Upper lobe of left lung (tissue), 6 donors: ENCODE measurements at regions not wholly inside any gene's neighbourhood (a gene's known extent, or its start where the extent isn't known, plus 50 kb on each side); places are given as distances from the start of the nearest gene placed in this dataset.
"Not testable (repeated sequence)": the region's sequence is repeated elsewhere in the genome, so short reads cannot be mapped to it uniquely, and the experiment has no call there.

Source experiments
- ATAC-seq, 2 donors: fragments of 200-7000 bp; cut with Tn5 transposase; one replicate each; pipeline ENCODE4 v1.9.1; 2022; ENCODE audit warnings: mild to moderate bottlenecking in 2 of 2, moderate library complexity in 2 of 2; ENCODE audit not compliant: low FRiP score in 2 of 2
- DNase-seq, 2 donors: peaks; one replicate each; pipeline ENCODE4 v3.0.0-alpha.2; 2019 to 2020
- H3K27ac ChIP-seq, 4 donors: fragments of 200-600 bp; sonication (generic); one replicate each; pipeline ENCODE4 v1.5.1; 2016 to 2019
- H3K27me3 ChIP-seq, 4 donors: fragments of 200-600 bp; sonication (generic); one replicate each; pipeline ENCODE4 v1.5.1; 2017 to 2019
- H3K36me3 ChIP-seq, 4 donors: fragments of 200-600 bp; sonication (generic); one replicate each; pipeline ENCODE4 v1.5.1; 2016 to 2019
- H3K4me1 ChIP-seq, 4 donors: fragments of 200-600 bp; sonication (generic); one replicate each; pipeline ENCODE4 v1.5.1; 2018 to 2019
- H3K4me3 ChIP-seq, 4 donors: fragments of 200-600 bp; sonication (generic); one replicate each; pipeline ENCODE4 v1.5.1; 2017 to 2019; ENCODE audit warnings: mild to moderate bottlenecking in 2 of 4, moderate library complexity in 1 of 4
- H3K9me3 ChIP-seq, 4 donors: fragments of 200-600 bp; sonication (generic); one replicate each; pipeline ENCODE4 v1.5.1; 2018 to 2019
- EP300 ChIP-seq, 4 donors: sonication (generic); formaldehyde crosslinking; IDR thresholded peaks; one replicate each; pipeline ENCODE4 v1.5.1; 2017; ENCODE audit warnings: antibody characterized with exemption in 4 of 4, control low read depth in 2 of 4
- POLR2A ChIP-seq, 4 donors: fragments of 450-650 bp; IDR thresholded peaks; one replicate each; pipeline ENCODE4 v1.5.1; 2016 to 2017; ENCODE audit warnings: antibody characterized with exemption in 4 of 4, mild to moderate bottlenecking in 2 of 4
- POLR2AphosphoS5 ChIP-seq, 2 donors: sonication (generic); formaldehyde crosslinking; IDR thresholded peaks; one replicate each; pipeline ENCODE4 v1.5.1; 2017; ENCODE audit warnings: antibody characterized with exemption in 2 of 2
- WGBS, 2 donors: methylation state at CpG; one replicate each; pipeline ENCODE4 v1.1.5; 2017 to 2018; 5-methylcytosine and 5-hydroxymethylcytosine counted together
- TF ChIP-seq, protein P1 (sequence below), 6 experiments: fragments of 450-650 bp in 4 of 6; fragments of 200-600 bp in 2 of 6; sonication (generic) in 2 of 6; IDR thresholded peaks; one replicate each; pipeline ENCODE4 v1.5.1; 2016 to 2019; ENCODE audit warnings: antibody characterized with exemption in 6 of 6
- donor health status: DM: no; HTN: no; CAD: no; lungs with moderate emphysema.
- donor health status: DM: no; HTN: yes; CAD: no; lungs with severe emphysema.

DNA sequence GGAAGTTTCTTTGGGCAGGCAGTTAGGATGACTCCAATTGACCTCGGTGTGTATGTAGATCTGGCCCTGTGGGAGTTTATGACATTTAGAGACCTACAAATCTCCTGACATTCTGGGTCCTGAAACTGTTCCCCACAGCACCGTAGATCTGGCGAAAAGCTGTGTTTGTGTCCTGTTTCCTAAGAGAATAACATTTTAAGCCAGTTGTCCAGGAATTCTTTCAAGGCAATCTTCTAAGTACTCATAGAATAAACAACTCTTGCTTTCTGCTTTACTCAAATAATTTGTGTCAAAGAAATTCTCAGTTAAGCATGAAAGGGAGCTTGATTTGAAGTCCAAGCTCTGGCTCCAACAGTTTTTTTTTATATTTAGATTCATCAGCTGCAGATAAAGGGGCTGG lies 78.5 kb upstream of the ELAC2 start:
- Histone ChIP-seq H3K36me3 (no peaks in the 10 kb centered on the region), H3K27me3 (no peaks in the 10 kb centered on the region), H3K4me1 (no peaks in the 10 kb centered on the region), H3K9me3 (no peaks in the 10 kb centered on the region), H3K4me3 (no peak overlapping the region), H3K27ac (no peak overlapping the region)
- DNase-seq (no peak), ATAC-seq (no peak)
- TF ChIP-seq POLR2AphosphoS5 (IDR thresholded peaks at IDR 0.05) (no peak), EP300 (IDR thresholded peaks at IDR 0.05) (no peak), POLR2A (IDR thresholded peaks at IDR 0.05) (no peak)
- 61 to 70% methylated on average over 3 of the region's 3 CpGs for WGBS, 2 donors

DNA sequence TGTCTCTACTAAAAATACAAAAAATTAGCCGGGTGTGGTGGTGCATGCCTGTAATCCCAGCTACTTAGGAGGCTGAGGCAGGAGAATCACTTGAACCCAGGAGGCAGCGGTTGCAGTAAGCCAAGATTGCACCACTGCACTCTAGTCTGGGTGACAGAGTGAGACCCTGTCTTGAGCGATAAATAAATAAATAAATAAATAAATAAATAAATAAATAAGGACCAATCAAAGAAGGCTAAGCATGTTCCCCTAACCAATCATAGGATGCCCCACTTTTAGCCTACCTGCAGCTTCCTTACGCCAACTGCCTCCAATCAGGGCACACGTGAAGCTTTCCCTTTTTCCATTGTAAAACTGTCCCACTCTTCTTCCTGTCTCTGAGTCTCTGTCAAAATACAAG lies 74.2 kb upstream of the ELAC2 start:
- WGBS, 2 donors, result 79 to 88% methylated on average over 5 of the region's 5 CpGs
- not testable (repeated sequence) for ATAC-seq, H3K4me3 ChIP-seq, H3K27me3 ChIP-seq, H3K36me3 ChIP-seq, H3K27ac ChIP-seq, H3K4me1 ChIP-seq, H3K9me3 ChIP-seq, DNase-seq

DNA sequence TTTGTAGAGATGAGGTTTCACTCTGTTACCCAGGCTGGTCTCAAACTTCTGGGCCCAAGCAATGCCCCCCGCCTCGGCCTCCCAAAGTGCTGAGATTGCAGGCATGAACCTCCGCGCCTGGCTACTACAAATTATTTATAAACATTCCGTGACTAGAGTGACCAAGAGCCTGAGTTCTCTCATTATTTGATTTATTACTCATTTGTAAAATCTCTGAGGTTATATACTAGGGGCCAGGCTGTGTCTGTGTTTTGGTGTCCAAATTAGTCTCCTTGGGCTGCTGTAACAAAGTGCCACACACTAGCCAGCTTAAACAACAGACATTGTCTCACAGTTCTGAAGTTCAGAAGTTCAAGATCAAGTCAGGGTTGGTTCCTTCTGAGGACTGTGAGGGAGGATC lies 70.8 kb upstream of the ELAC2 start:
- Histone ChIP-seq H3K9me3 (no peaks in the 10 kb centered on the region), H3K4me1 (peaks cover 0 to 3% (median 0%) of the 10 kb centered on the region in 4 donors), H3K36me3 (no peaks in the 10 kb centered on the region), H3K27ac (no peak overlapping the region), H3K27me3 (no peaks in the 10 kb centered on the region), H3K4me3 (no peak overlapping the region)
- 76 to 86% methylated on average over 5 of the region's 5 CpGs for WGBS, 2 donors
- DNase-seq, result no peak
- no peak for ATAC-seq
- no peak for TF ChIP-seq POLR2A (IDR thresholded peaks at IDR 0.05)
- TF ChIP-seq, protein P1, sequence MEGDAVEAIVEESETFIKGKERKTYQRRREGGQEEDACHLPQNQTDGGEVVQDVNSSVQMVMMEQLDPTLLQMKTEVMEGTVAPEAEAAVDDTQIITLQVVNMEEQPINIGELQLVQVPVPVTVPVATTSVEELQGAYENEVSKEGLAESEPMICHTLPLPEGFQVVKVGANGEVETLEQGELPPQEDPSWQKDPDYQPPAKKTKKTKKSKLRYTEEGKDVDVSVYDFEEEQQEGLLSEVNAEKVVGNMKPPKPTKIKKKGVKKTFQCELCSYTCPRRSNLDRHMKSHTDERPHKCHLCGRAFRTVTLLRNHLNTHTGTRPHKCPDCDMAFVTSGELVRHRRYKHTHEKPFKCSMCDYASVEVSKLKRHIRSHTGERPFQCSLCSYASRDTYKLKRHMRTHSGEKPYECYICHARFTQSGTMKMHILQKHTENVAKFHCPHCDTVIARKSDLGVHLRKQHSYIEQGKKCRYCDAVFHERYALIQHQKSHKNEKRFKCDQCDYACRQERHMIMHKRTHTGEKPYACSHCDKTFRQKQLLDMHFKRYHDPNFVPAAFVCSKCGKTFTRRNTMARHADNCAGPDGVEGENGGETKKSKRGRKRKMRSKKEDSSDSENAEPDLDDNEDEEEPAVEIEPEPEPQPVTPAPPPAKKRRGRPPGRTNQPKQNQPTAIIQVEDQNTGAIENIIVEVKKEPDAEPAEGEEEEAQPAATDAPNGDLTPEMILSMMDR (IDR thresholded peaks at IDR 0.05), result no peak
- no peak for TF ChIP-seq EP300 (IDR thresholded peaks at IDR 0.05)
- TF ChIP-seq POLR2AphosphoS5 (IDR thresholded peaks at IDR 0.05), result no peak

DNA sequence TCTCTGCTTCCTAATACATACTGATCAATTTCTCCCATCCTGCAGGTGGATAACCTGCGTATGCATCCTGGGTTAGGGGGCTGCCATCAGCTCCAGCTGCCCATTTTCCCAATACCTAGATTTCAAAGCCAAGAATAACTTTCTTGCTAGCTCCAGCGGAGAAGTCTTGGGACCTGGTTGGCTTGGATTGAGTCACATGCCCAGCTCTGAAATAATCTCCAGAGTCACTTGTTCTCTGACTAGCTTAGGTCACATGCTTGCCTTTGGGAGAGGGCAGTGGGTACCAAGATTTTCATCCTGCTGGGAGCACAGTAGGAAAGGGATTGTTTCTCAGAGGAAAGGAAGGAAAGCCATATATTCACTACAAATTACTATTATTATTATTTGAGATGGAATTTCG lies 70.0 kb upstream of the ELAC2 start:
- H3K36me3 ChIP-seq, result no peaks in the 10 kb centered on the region
- no peak overlapping the region for H3K4me3 ChIP-seq
- TF ChIP-seq POLR2AphosphoS5 (IDR thresholded peaks at IDR 0.05) (no peak), POLR2A (IDR thresholded peaks at IDR 0.05) (no peak), EP300 (IDR thresholded peaks at IDR 0.05) (no peak)
- TF ChIP-seq, protein P1 (IDR thresholded peaks at IDR 0.05), result no peak
- H3K27me3 ChIP-seq, result no peaks in the 10 kb centered on the region
- DNase-seq (no peak), ATAC-seq (no peak)
- 68 to 80% methylated on average over 3 of the region's 3 CpGs for WGBS, 2 donors
- no peaks in the 10 kb centered on the region for H3K9me3 ChIP-seq
- peaks cover 0 to 3% (median 0%) of the 10 kb centered on the region in 4 donors for H3K4me1 ChIP-seq
- H3K27ac ChIP-seq, result no peak overlapping the region

DNA sequence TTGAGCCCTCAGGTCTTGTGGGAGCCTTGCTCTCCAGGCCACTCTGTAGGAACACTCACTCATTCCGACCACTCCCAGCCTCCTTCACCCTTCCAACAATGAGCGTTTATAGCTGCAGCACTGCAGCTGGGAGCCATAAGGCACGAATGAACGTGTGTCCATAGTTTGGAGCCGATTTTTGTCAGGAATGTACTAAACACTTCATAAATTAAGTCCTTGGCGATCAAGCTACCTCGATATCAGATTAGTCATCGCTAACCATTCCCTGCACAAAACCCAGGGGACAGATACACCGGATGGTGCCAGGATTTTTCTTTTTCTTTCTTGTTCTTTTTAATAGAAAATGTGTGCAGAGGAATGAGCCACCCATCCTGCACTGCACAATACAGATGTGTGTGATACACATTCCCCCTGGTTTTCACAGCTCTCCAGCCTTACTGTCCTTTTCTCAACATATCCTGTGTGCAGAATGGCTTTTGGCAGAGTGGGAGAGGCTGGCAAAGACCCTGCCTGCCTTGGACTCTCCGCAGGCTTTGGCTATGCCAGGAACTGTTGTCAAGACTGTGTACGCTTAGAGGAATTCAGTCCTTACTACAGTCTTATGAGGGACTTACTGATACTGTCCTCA lies 68.4 kb upstream of the ELAC2 start:
- Histone ChIP-seq H3K27ac (no peak overlapping the region), H3K27me3 (no peaks in the 10 kb centered on the region), H3K9me3 (no peaks in the 10 kb centered on the region), H3K36me3 (no peaks in the 10 kb centered on the region), H3K4me3 (no peak overlapping the region), H3K4me1 (peaks cover 0 to 3% (median 0%) of the 10 kb centered on the region in 4 donors)
- 63 to 72% methylated on average over 11 of the region's 11 CpGs for WGBS, 2 donors
- peak; percentile 46 to 76 for ATAC-seq
- no peak for DNase-seq
- TF ChIP-seq POLR2A (IDR thresholded peaks at IDR 0.05), result no peak
- no peak for TF ChIP-seq EP300 (IDR thresholded peaks at IDR 0.05)
- TF ChIP-seq, protein P1 (IDR thresholded peaks at IDR 0.05), result no peak
- no peak for TF ChIP-seq POLR2AphosphoS5 (IDR thresholded peaks at IDR 0.05)

DNA sequence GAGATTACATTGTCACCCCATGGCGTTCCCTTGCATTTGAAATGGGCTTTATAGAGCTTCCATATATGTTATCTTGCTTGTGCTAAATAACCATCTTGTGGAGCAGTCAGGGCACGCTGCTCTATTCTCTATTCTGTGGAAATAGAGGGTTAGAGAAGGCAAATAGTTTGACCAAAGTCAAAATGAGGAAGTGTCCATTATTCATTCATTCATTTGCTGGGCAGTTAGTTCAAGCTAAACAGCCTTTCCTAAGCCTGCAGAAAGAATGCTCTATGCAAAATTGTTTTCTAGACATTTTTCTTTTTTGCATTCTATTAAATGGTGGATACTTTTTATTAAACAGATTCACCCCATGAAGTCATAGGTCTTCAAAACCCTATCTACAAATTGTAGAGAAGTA lies 67.8 kb upstream of the ELAC2 start:
- H3K4me1 ChIP-seq, result peaks cover 0 to 3% (median 0%) of the 10 kb centered on the region in 4 donors
- H3K4me3 ChIP-seq, result no peak overlapping the region
- H3K9me3 ChIP-seq, result no peaks in the 10 kb centered on the region
- no peak overlapping the region for H3K27ac ChIP-seq
- no peaks in the 10 kb centered on the region for H3K27me3 ChIP-seq
- ATAC-seq (no peak), DNase-seq (no peak)
- TF ChIP-seq EP300 (IDR thresholded peaks at IDR 0.05) (no peak), POLR2A (IDR thresholded peaks at IDR 0.05) (no peak), POLR2AphosphoS5 (IDR thresholded peaks at IDR 0.05) (no peak)
- TF ChIP-seq, protein P1 (IDR thresholded peaks at IDR 0.05), result no peak
- no peaks in the 10 kb centered on the region for H3K36me3 ChIP-seq
- 62 to 68% methylated on average over 2 of the region's 2 CpGs for WGBS, 2 donors
